HepG2 (cell line): ENCODE measurements at regions not wholly inside any gene's neighbourhood (a gene's known extent, or its start where the extent isn't known, plus 50 kb on each side); places are given as distances from the start of the nearest gene placed in this dataset.

ENCODE experiments used
- ATAC-seq: fragments of 200-7000 bp; cut with Tn5 transposase; 3 replicates; pipeline ENCODE4 v1.9.1; 2020; ENCODE audit warnings: mild to moderate bottlenecking, moderate library complexity
- BruUV-seq: library from RNA; stranded (reverse); fragments of 400-500 nt; replicated peaks from 2 replicates; lab custom pipeline; 2021; lab: Mats Ljungman, UMichigan
- CTCF ChIA-PET: fragments of 300-600 bp; formaldehyde crosslinking; extraction: SDS; loops from one replicate; lab custom pipeline; 2021; ENCODE audit warnings: low total read pairs, inconsistent platforms, low intra/inter-chr PET ratio; lab: Yijun Ruan, JAX
- POLR2A ChIA-PET: fragments of 350-600 bp; sonication (Branson Sonifier 250); formaldehyde crosslinking; loops from one replicate; lab custom pipeline; 2020; ENCODE audit warnings: antibody characterized with exemption, inconsistent platforms; lab: Yijun Ruan, JAX
- DNase-seq: peaks from one replicate; pipeline ENCODE4 v3.0.0-alpha.2; 2015; ENCODE audit warnings: low spot score
- FAIRE-seq: peaks from 3 replicates; lab custom pipeline; 2011; peaks lifted over from hg19 to GRCh38; lab: Jason Lieb, UNC
- H2AFZ ChIP-seq: one replicate; pipeline ENCODE4 v1.6.1; 2011; ENCODE audit warnings: low read length, inconsistent platforms
- H3K27ac ChIP-seq: fragments of 300-600 bp; 3 replicates; pipeline ENCODE4 v1.8.0; 2011; ENCODE audit warnings: mixed run types, mild to moderate bottlenecking, mixed read lengths, low read length, inconsistent platforms; ENCODE audit not compliant: insufficient read depth; ENCODE audit errors: extremely low read length
- H3K27me3 ChIP-seq, 2 experiments: fragments of 200-600 bp in 1 of 2; 2 replicates in 1 of 2; 3 replicates in 1 of 2; pipeline versions ENCODE4 v1.6.0 to v1.8.0; 2011; ENCODE audit warnings: low read length in 2 of 2, mild to moderate bottlenecking in 2 of 2, moderate library complexity in 2 of 2, inconsistent platforms in 1 of 2; ENCODE audit not compliant: insufficient read depth in 2 of 2, control insufficient read depth in 1 of 2
- H3K36me3 ChIP-seq, 2 experiments: fragments of 200-600 bp in 1 of 2; replicated peaks in 1 of 2; 2 replicates in 1 of 2; 3 replicates in 1 of 2; pipeline versions ENCODE4 v1.5.1 to v1.8.0; 2011; ENCODE audit warnings: low read length in 2 of 2, inconsistent platforms in 1 of 2; ENCODE audit not compliant: insufficient read depth in 2 of 2, control insufficient read depth in 1 of 2
- H3K4me1 ChIP-seq: 2 replicates; pipeline ENCODE4 v1.5.1; 2012; ENCODE audit warnings: low read length, inconsistent platforms; ENCODE audit not compliant: insufficient read depth
- H3K4me2 ChIP-seq: 2 replicates; pipeline ENCODE4 v1.6.0; 2011; ENCODE audit warnings: low read depth, low read length, inconsistent platforms
- H3K4me3 ChIP-seq, 3 experiments: fragments of 200-600 bp in 1 of 3; sonication (generic), shearing (Covaris generic) in 1 of 3; replicated peaks in 1 of 3; 2 replicates each; pipeline ENCODE4 v1.5.1; 2011 to 2016; ENCODE audit warnings: low read length in 3 of 3, inconsistent platforms in 2 of 3, low read depth in 2 of 3, mild to moderate bottlenecking in 2 of 3, control low read depth in 1 of 3, mixed read lengths in 1 of 3; ENCODE audit not compliant: insufficient read depth in 1 of 3
- H3K79me2 ChIP-seq: one replicate; pipeline ENCODE4 v1.6.1; 2011; ENCODE audit warnings: low read length, inconsistent platforms; ENCODE audit not compliant: insufficient read depth
- H3K9ac ChIP-seq: 2 replicates; pipeline ENCODE4 v1.6.0; 2011; ENCODE audit warnings: mild to moderate bottlenecking, low read depth, low read length, inconsistent platforms; ENCODE audit not compliant: insufficient read depth
- H3K9me3 ChIP-seq: 2 replicates; pipeline ENCODE4 v1.5.1; 2012; ENCODE audit warnings: mild to moderate bottlenecking, low read length
- H4K20me1 ChIP-seq: 2 replicates; pipeline ENCODE4 v1.6.0; 2011; ENCODE audit warnings: inconsistent platforms, mild to moderate bottlenecking, low read length, moderate library complexity; ENCODE audit not compliant: insufficient read depth
- ARNT ChIP-seq: fragments of 450-650 bp; IDR thresholded peaks from 2 replicates; pipeline ENCODE4 v1.6.1; 2017
- CBX1 ChIP-seq: IDR thresholded peaks from one replicate; pipeline ENCODE4 v1.6.1; 2016; ENCODE audit warnings: antibody characterized with exemption, low read depth
- JUNB ChIP-seq: sonication (generic); formaldehyde crosslinking; IDR thresholded peaks from 2 replicates; pipeline ENCODE4 v1.8.0; 2022; ENCODE audit warnings: missing genetic modification reagents, mild to moderate bottlenecking, borderline replicate concordance
- MAZ ChIP-seq, 2 experiments: sonication (generic) in 1 of 2; formaldehyde crosslinking in 1 of 2; IDR thresholded peaks; 2 replicates each; pipeline versions ENCODE4 v1.5.0 to v1.6.1; 2012 to 2020; ENCODE audit warnings: low read depth in 2 of 2, mild to moderate bottlenecking in 2 of 2, borderline replicate concordance in 1 of 2, improper control_type of control experiment in 1 of 2, low read length in 1 of 2, missing genetic modification reagents in 1 of 2, moderate library complexity in 1 of 2
- MIXL1 ChIP-seq: IDR thresholded peaks from 2 replicates; pipeline ENCODE4 v1.6.1; 2016
- MZF1 ChIP-seq: sonication (generic); formaldehyde crosslinking; IDR thresholded peaks from 2 replicates; pipeline ENCODE4 v1.8.1; 2023; ENCODE audit warnings: mild to moderate bottlenecking, missing genetic modification reagents, borderline replicate concordance
- NCOA1 ChIP-seq: sonication (generic); formaldehyde crosslinking; IDR thresholded peaks from 2 replicates; pipeline ENCODE4 v1.9.0; 2021; ENCODE audit warnings: missing genetic modification reagents
- NFIC ChIP-seq: IDR thresholded peaks from 2 replicates; pipeline ENCODE4 v1.6.1; 2012; ENCODE audit warnings: mild to moderate bottlenecking, low read length, inconsistent platforms
- PRPF4 ChIP-seq: fragments of 200-400 bp; formaldehyde crosslinking; IDR thresholded peaks from 2 replicates; pipeline ENCODE4 v1.6.1; 2016; ENCODE audit warnings: low read length, low read depth; ENCODE audit not compliant: poor library complexity, severe bottlenecking
- SIN3A ChIP-seq: IDR thresholded peaks from 2 replicates; pipeline ENCODE4 v1.6.1; 2011; ENCODE audit warnings: low read depth, mild to moderate bottlenecking, control low read depth, low read length, borderline replicate concordance
- ZBTB3 ChIP-seq: sonication (generic); formaldehyde crosslinking; IDR thresholded peaks from 2 replicates; pipeline ENCODE4 v1.4.0; 2020; ENCODE audit warnings: low read depth, mild to moderate bottlenecking, moderate library complexity, missing genetic modification reagents, borderline replicate concordance
- ZNF33A ChIP-seq: sonication (generic); formaldehyde crosslinking; IDR thresholded peaks from 2 replicates; pipeline ENCODE4 v1.5.1; 2020; ENCODE audit warnings: missing genetic modification reagents, mild to moderate bottlenecking, moderate library complexity, borderline replicate concordance
- ZNF501 ChIP-seq: sonication (generic); formaldehyde crosslinking; IDR thresholded peaks from 2 replicates; pipeline ENCODE4 v1.5.1; 2020; ENCODE audit warnings: mild to moderate bottlenecking, moderate library complexity, missing genetic modification reagents
- ZNF75D ChIP-seq: sonication (generic); formaldehyde crosslinking; IDR thresholded peaks from 2 replicates; pipeline ENCODE4 v1.8.1; 2023; ENCODE audit warnings: missing genetic modification reagents, mild to moderate bottlenecking, borderline replicate concordance
- ZNF788 ChIP-seq: sonication (generic); formaldehyde crosslinking; IDR thresholded peaks from 2 replicates; pipeline ENCODE4 v1.5.0; 2020; ENCODE audit warnings: mild to moderate bottlenecking, missing genetic modification reagents, borderline replicate concordance
- WGBS: methylation state at CpG from one replicate; pipeline ENCODE4 v1.1.6; 2017; ENCODE audit warnings: low lambda C conversion rate; 5-methylcytosine and 5-hydroxymethylcytosine counted together
- in situ Hi-C: cut with HindIII; loops from 2 replicates; pipeline ENCODE4 v1.10.0; 2017; ENCODE audit warnings: low pct_unique_long_range_greater_than_20kb; ENCODE audit not compliant: extremely low pct_ligation_motif_present
- intact Hi-C: fragments of 100-400 bp; cut with micrococcal nuclease; formaldehyde crosslinking; loops from one replicate; pipeline ENCODE4 v1.10.0; 2022; ENCODE audit not compliant: unreplicated experiment
- TF ChIP-seq, protein P1 (sequence below): sonication (generic); formaldehyde crosslinking; IDR thresholded peaks from 2 replicates; pipeline ENCODE4 v1.4.0; 2020; ENCODE audit warnings: missing genetic modification reagents, borderline replicate concordance
- TF ChIP-seq, protein P2 (sequence below): sonication (generic); formaldehyde crosslinking; IDR thresholded peaks from 2 replicates; pipeline ENCODE4 v1.4.0; 2020; ENCODE audit warnings: mild to moderate bottlenecking, low read depth, missing genetic modification reagents
- TF ChIP-seq, protein P3 (sequence below): sonication (generic); formaldehyde crosslinking; IDR thresholded peaks from 2 replicates; pipeline ENCODE4 v1.4.0; 2020; ENCODE audit warnings: missing genetic modification reagents

DNA sequence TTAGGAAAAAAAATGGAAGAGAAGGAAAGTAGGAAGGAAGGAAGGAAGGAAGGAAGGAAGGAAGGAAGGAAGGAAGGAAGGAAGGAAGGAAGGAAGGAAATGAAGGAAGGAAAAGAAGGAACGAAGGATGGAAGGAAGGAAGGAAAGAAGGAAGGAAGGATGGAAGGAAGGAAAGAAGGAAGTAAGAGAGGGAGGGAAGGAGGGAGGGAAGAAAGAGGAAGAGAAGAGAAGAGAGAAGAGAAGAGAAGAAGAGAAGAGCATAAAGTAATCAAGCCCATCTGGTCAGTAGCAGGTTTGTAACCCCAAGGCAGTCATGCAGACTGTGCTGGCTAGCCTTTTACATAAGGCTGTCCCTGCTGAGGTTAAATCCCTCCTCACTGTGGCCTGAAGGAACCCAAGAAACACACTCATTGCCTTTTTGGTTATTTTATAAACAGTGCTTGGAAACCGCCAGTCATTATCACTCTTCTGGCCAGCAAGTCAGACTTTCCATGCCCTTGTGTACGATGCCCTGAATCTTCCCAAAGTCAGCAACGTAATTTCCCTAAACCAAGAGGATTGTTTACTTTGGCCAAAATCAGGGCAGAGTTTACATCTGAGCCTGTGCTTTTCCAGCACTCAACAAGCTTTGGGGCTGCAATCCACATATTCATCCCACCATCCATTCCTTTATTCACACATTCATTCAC, 409.6 kb upstream of the MAF start (continued):
- TF ChIP-seq, protein P1, sequence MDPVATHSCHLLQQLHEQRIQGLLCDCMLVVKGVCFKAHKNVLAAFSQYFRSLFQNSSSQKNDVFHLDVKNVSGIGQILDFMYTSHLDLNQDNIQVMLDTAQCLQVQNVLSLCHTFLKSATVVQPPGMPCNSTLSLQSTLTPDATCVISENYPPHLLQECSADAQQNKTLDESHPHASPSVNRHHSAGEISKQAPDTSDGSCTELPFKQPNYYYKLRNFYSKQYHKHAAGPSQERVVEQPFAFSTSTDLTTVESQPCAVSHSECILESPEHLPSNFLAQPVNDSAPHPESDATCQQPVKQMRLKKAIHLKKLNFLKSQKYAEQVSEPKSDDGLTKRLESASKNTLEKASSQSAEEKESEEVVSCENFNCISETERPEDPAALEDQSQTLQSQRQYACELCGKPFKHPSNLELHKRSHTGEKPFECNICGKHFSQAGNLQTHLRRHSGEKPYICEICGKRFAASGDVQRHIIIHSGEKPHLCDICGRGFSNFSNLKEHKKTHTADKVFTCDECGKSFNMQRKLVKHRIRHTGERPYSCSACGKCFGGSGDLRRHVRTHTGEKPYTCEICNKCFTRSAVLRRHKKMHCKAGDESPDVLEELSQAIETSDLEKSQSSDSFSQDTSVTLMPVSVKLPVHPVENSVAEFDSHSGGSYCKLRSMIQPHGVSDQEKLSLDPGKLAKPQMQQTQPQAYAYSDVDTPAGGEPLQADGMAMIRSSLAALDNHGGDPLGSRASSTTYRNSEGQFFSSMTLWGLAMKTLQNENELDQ (CRISPR knock-in tag) = no peak
- TF ChIP-seq, protein P2, sequence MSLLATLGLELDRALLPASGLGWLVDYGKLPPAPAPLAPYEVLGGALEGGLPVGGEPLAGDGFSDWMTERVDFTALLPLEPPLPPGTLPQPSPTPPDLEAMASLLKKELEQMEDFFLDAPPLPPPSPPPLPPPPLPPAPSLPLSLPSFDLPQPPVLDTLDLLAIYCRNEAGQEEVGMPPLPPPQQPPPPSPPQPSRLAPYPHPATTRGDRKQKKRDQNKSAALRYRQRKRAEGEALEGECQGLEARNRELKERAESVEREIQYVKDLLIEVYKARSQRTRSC = no peak

DNA sequence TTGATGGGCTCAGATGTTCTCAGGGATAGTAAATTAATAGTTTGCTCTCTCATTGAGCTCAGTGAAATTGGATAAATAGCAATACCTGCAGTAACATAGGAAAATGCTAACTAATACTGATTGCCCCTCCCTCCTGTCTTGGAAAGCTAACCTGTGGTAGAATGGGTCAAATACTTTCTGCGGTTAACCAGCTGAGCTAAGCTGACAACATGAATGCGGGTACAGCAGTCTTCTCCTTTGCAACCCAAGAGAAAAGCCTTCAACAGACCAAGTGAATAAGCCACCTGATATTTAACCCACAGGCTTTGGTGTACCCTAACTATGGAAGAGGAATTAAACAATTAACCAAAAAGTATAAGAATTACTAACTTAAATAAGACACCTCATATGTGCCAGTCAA, 408.3 kb upstream of the MAF start:
- WGBS = 70% methylated on average over 2 of the region's 2 CpGs
- POLR2A ChIA-PET = no interaction called here
- Histone ChIP-seq H3K79me2 (no peaks in the 10 kb centered on the region), H3K27me3 (no peaks in the 10 kb centered on the region), H3K36me3 (no peaks in the 10 kb centered on the region), H3K27ac (no peak overlapping the region), H3K9me3 (no peaks in the 10 kb centered on the region; the same call in 1 of the 2 replicates), H3K9ac (no peak overlapping the region), H4K20me1 (no peaks in the 10 kb centered on the region), H2AFZ (no peak overlapping the region), H3K4me3 (no peak overlapping the region), H3K4me2 (no peak overlapping the region), H3K4me1 (no peaks in the 10 kb centered on the region)
- no TSS peak for BruUV-seq
- ATAC-seq (no peak), DNase-seq (no peak), FAIRE-seq (no peak)
- intact Hi-C loops = no loop called here
- TF ChIP-seq MIXL1 (no peak), CBX1 (no peak), ZNF75D (CRISPR knock-in tag) (no peak), MZF1 (CRISPR knock-in tag) (no peak), ZNF501 (CRISPR knock-in tag) (no peak), ZNF788 (CRISPR knock-in tag) (no peak), ZBTB3 (CRISPR knock-in tag) (no peak), ZNF33A (CRISPR knock-in tag) (no peak), NCOA1 (CRISPR knock-in tag) (no peak), ARNT (no peak), SIN3A (no peak), NFIC (no peak), JUNB (CRISPR knock-in tag) (no peak), MAZ (IDR thresholded peaks at IDR 0.05; ENCODE audit: borderline replicate concordance, low read depth, low read length) (no peak), MAZ (CRISPR knock-in tag; IDR thresholded peaks at IDR 0.05; ENCODE audit: low read depth) (no peak), PRPF4 (no peak)
- TF ChIP-seq, protein P3, sequence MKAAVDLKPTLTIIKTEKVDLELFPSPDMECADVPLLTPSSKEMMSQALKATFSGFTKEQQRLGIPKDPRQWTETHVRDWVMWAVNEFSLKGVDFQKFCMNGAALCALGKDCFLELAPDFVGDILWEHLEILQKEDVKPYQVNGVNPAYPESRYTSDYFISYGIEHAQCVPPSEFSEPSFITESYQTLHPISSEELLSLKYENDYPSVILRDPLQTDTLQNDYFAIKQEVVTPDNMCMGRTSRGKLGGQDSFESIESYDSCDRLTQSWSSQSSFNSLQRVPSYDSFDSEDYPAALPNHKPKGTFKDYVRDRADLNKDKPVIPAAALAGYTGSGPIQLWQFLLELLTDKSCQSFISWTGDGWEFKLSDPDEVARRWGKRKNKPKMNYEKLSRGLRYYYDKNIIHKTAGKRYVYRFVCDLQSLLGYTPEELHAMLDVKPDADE (CRISPR knock-in tag) = no peak
- in situ Hi-C loops = no loop called here
- CTCF ChIA-PET = no interaction called here
